Ascending aorta (tissue), 2 donors: ENCODE measurements at regions not wholly inside any gene's neighbourhood (a gene's known extent, or its start where the extent isn't known, plus 50 kb on each side); places are given as distances from the start of the nearest gene placed in this dataset.

ENCODE experiments used
- DNase-seq, 2 donors: peaks; one replicate each; pipeline ENCODE4 v3.0.0-alpha.2; 2019; ENCODE audit warnings: low spot score in 2 of 2
- H3K27ac ChIP-seq, 2 donors: fragments of 200-600 bp; sonication (generic); one replicate each; pipeline ENCODE4 v1.5.1; 2016 to 2017; ENCODE audit warnings: mild to moderate bottlenecking in 1 of 2
- H3K27me3 ChIP-seq: fragments of 200-600 bp; sonication (generic); one replicate; pipeline ENCODE4 v1.5.1; 2017
- H3K36me3 ChIP-seq, 2 donors: fragments of 200-600 bp; sonication (generic); one replicate each; pipeline ENCODE4 v1.5.1; 2016
- H3K4me1 ChIP-seq, 2 donors: fragments of 200-600 bp; sonication (generic); one replicate each; pipeline ENCODE4 v1.5.1; 2016 to 2017; ENCODE audit warnings: mild to moderate bottlenecking in 1 of 2
- H3K4me3 ChIP-seq, 2 donors: fragments of 200-600 bp; sonication (generic); one replicate each; pipeline ENCODE4 v1.5.1; 2016 to 2017; ENCODE audit warnings: mild to moderate bottlenecking in 1 of 2
- H3K9me3 ChIP-seq, 2 donors: fragments of 200-600 bp; sonication (generic); one replicate each; pipeline ENCODE4 v1.5.1; 2016
- intact Hi-C: fragments of 100-400 bp; cut with DNase I; formaldehyde crosslinking; loops from one replicate; pipeline ENCODE4 v1.15.1; 2023
- TF ChIP-seq, protein P1 (sequence below), 3 experiments: fragments of 200-600 bp in 2 of 3; fragments of 450-650 bp in 1 of 3; sonication (generic) in 2 of 3; IDR thresholded peaks; one replicate each; pipeline ENCODE4 v1.5.1; 2016 to 2019; ENCODE audit warnings: antibody characterized with exemption in 3 of 3, mild to moderate bottlenecking in 1 of 3, moderate library complexity in 1 of 3

DNA sequence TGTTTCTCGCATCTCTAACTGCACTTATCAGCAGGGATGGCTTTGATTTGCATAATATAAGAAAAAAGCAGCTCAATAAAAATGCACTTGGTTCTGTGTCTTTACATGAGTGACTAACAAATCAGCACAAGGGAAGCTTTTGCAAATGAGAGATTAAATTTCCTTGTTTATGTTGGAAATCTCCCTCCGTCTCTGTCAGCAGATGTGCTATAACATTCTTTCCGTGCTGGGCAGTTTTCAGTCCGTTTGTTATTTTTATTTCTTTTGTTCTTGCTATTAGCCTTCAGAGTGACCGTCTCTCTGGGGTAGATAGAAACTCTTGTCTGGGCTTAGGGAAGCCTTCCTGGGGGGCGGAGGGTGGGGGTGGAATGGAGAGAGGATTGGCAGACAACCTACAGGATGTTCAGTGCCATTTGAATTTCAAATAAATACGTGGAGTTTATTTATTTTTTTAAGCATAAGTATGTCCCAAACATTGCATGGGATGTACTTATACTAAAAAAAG is 96.0 kb downstream of the GATA3 start:
- intact Hi-C loops = no loop called here
- Histone ChIP-seq H3K27ac (no peak overlapping the region), H3K36me3 (no peaks in the 10 kb centered on the region), H3K4me3 (no peak overlapping the region), H3K27me3 (no peaks in the 10 kb centered on the region), H3K9me3 (no peaks in the 10 kb centered on the region), H3K4me1 (no peaks in the 10 kb centered on the region)
- TF ChIP-seq, protein P1, sequence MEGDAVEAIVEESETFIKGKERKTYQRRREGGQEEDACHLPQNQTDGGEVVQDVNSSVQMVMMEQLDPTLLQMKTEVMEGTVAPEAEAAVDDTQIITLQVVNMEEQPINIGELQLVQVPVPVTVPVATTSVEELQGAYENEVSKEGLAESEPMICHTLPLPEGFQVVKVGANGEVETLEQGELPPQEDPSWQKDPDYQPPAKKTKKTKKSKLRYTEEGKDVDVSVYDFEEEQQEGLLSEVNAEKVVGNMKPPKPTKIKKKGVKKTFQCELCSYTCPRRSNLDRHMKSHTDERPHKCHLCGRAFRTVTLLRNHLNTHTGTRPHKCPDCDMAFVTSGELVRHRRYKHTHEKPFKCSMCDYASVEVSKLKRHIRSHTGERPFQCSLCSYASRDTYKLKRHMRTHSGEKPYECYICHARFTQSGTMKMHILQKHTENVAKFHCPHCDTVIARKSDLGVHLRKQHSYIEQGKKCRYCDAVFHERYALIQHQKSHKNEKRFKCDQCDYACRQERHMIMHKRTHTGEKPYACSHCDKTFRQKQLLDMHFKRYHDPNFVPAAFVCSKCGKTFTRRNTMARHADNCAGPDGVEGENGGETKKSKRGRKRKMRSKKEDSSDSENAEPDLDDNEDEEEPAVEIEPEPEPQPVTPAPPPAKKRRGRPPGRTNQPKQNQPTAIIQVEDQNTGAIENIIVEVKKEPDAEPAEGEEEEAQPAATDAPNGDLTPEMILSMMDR (IDR thresholded peaks at IDR 0.05) = no peak
- no peak for DNase-seq

DNA sequence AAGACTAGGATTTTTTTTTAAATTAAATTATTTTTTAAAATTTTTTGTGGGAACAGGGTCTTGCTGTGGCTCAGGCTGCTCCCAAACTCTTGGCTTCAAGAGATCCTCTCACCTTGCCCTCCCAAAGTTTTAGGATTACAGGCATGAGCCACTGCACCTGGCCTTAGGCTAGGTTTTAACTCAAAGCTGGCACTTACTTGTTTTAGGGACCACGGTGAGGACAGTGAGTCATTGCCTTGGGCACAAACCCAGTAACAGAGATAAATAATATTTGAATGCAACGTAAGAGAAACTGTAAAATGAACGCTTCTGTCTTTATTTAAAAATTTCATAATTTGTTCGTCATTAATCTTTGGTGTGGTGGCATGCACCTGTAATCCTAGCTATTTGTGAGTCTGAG is 96.6 kb downstream of the GATA3 start:
- no peaks in the 10 kb centered on the region for H3K9me3 ChIP-seq
- H3K36me3 ChIP-seq = no peaks in the 10 kb centered on the region
- H3K27ac ChIP-seq = no peak overlapping the region
- no peaks in the 10 kb centered on the region for H3K4me1 ChIP-seq
- no peak for DNase-seq
- TF ChIP-seq, protein P1 (IDR thresholded peaks at IDR 0.05) = no peak
- intact Hi-C loops = no loop called here
- H3K4me3 ChIP-seq = no peak overlapping the region
- H3K27me3 ChIP-seq = no peaks in the 10 kb centered on the region

DNA sequence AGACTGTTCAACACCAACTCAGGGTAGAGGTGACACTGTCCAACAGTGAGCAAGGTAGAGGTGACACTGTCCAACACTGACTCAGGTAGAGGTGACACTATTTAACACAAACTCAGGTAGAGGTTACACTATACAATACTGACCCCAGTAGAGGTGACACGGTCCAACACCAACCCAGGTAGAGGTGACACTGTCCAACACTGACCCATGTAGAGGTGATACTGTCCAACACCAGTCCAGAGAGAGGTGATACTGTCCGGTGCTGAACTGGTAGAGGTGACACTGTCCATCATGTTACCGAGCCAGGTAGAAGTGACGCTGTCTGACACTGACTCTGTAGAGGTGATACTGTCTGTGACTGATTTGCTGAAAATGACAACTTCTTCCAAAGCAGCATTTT is 102.4 kb downstream of the GATA3 start:
- TF ChIP-seq, protein P1 (IDR thresholded peaks at IDR 0.05) = no peak
- H3K27ac ChIP-seq = no peak overlapping the region
- intact Hi-C loops = no loop called here
- no peaks in the 10 kb centered on the region for H3K4me1 ChIP-seq
- H3K9me3 ChIP-seq = no peaks in the 10 kb centered on the region
- H3K27me3 ChIP-seq = no peaks in the 10 kb centered on the region
- no peaks in the 10 kb centered on the region for H3K36me3 ChIP-seq
- no peak for DNase-seq
- no peak overlapping the region for H3K4me3 ChIP-seq

DNA sequence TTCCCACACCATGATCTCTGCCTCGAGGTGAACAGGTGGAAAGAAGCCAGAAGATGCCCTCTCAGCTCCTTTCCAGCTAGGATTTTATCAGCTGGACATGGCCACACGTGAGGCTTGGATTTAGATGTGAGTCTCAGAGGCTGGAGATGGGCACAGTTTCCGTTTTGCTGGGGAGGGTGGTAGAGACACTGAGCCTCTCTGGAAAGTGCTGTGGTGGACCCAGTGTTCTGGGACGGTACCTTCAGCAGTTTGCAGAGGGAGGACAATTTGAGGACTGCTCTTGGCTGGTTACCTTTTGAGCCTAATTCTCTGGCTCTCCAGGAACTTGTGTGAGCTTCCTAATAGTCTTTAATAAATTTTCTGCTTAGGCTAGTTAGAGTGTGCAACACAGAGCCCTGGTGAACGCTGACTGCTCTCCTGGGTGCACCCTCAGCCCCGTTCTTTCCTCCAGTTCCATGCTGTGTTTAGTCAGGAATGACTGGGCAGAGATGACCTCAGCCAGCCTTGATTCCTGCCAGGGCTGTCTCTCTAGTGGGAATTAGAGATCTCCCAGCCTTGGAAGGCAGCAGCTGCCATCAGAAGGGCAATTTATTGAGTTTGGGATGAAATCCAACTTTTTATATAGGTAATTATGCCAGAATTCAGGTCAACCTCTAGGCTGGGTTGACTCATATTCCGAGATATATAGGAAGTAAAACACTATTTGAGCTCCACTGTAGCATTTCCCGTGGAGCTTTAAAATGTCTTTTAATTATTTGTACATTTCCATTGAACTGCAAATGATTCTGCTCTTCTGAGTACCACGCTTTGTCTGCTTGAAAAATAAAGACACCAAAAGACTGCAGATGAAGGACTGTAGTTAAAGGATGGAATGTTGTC is 103.9 kb downstream of the GATA3 start:
- no peaks in the 10 kb centered on the region for H3K27me3 ChIP-seq
- DNase-seq = no peak
- H3K36me3 ChIP-seq = no peaks in the 10 kb centered on the region
- no peak overlapping the region for H3K27ac ChIP-seq
- H3K4me3 ChIP-seq = no peak overlapping the region
- TF ChIP-seq, protein P1 (IDR thresholded peaks at IDR 0.05) = no peak
- H3K9me3 ChIP-seq = no peaks in the 10 kb centered on the region
- no peaks in the 10 kb centered on the region for H3K4me1 ChIP-seq
- intact Hi-C loops = no loop called here

DNA sequence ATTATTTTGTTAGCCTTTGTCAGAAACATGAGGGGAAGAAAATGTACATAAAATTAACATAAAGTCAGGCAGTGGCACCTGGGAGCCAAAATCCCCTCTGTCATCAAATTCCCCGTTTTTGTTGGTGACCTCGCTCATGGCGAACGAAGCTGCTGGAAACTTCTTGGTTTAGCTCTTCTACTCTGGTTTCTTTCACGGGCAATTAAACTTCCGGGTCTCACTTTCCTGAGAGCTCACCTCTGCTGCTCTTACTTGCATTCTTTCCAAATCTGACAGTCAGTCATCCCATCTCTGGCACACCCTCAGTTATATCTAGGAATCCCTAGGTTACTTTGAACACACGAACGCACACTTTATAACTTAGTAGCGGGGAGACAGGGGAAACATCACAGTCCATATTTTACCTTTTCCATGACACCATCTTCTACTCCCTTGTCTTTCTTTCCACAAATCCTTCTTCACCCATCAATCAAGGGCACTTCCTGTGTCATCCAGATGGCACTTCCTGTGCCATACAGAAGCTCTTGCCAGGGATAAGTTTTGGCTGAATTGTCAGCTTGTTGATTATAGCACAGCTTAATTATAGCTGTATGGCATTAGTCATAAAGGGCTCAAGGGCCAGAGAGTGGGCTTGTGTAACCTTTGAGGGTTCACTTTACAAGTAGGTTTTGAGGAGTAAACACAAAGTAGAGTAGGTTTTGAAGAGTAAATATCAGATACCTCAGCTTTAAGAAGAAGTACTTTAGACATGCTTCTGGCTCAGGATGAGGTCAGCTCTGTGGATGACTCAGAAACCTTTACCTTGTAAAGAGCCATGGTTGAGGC is 105.1 kb downstream of the GATA3 start:
- TF ChIP-seq, protein P1 (IDR thresholded peaks at IDR 0.05) = no peak
- Histone ChIP-seq H3K27me3 (no peaks in the 10 kb centered on the region), H3K4me3 (no peak overlapping the region), H3K4me1 (no peaks in the 10 kb centered on the region), H3K9me3 (no peaks in the 10 kb centered on the region), H3K36me3 (no peaks in the 10 kb centered on the region), H3K27ac (no peak overlapping the region)
- intact Hi-C loops = no loop called here
- no peak for DNase-seq
